Lung (tissue), 11 donors: ENCODE measurements at regions not wholly inside any gene's neighbourhood (a gene's known extent, or its start where the extent isn't known, plus 50 kb on each side); places are given as distances from the start of the nearest gene placed in this dataset.

ENCODE experiments used
- ATAC-seq: fragments of 200-7000 bp; cut with Tn5 transposase; one replicate; pipeline ENCODE4 v1.9.1; 2020; ENCODE audit warnings: moderate number of reproducible peaks; ENCODE audit not compliant: insufficient read depth, low FRiP score
- DNase-seq, 3 donors: peaks; one replicate each; pipeline ENCODE4 v3.0.0-alpha.2; 2013 to 2017
- H3K27ac ChIP-seq, 2 donors: one replicate each; pipeline ENCODE4 v1.5.1; 2013; ENCODE audit warnings: mild to moderate bottlenecking in 2 of 2, moderate library complexity in 2 of 2, control low read depth in 1 of 2, inconsistent platforms in 1 of 2, low read depth in 1 of 2, low read length in 1 of 2
- H3K27me3 ChIP-seq, 3 donors: one replicate each; pipeline ENCODE4 v1.5.1; 2013; ENCODE audit warnings: low read length in 2 of 3; ENCODE audit not compliant: control insufficient read depth in 3 of 3, insufficient read depth in 3 of 3
- H3K36me3 ChIP-seq, 4 donors: one replicate each; pipeline ENCODE4 v1.5.1; 2013; ENCODE audit warnings: low read length in 4 of 4, mild to moderate bottlenecking in 1 of 4, moderate library complexity in 1 of 4; ENCODE audit not compliant: control insufficient read depth in 4 of 4, insufficient read depth in 4 of 4
- H3K4me1 ChIP-seq, 5 donors: one replicate each; pipeline ENCODE4 v1.5.1; 2013; ENCODE audit warnings: low read length in 5 of 5, mild to moderate bottlenecking in 2 of 5, moderate library complexity in 1 of 5; ENCODE audit not compliant: control insufficient read depth in 5 of 5, insufficient read depth in 5 of 5
- H3K4me3 ChIP-seq: one replicate; pipeline ENCODE4 v1.5.1; 2013; ENCODE audit warnings: mild to moderate bottlenecking, control low read depth, moderate library complexity
- H3K9ac ChIP-seq, 2 donors: one replicate each; pipeline ENCODE4 v1.5.1; 2013; ENCODE audit warnings: low read length in 2 of 2, control low read depth in 1 of 2; ENCODE audit not compliant: insufficient read depth in 1 of 2
- H3K9me3 ChIP-seq, 4 donors: one replicate each; pipeline ENCODE4 v1.5.1; 2013; ENCODE audit warnings: low read length in 3 of 4, mild to moderate bottlenecking in 1 of 4, moderate library complexity in 1 of 4; ENCODE audit not compliant: control insufficient read depth in 4 of 4, insufficient read depth in 3 of 4
- WGBS, 2 donors: extraction: QIAGEN DNeasy Blood & Tissue Kit; methylation state at CpG; one replicate each; pipeline ENCODE4 v1.1.7; 2013; 5-methylcytosine and 5-hydroxymethylcytosine counted together
- TF ChIP-seq, protein P1 (sequence below): IDR thresholded peaks from 2 replicates; pipeline ENCODE4 v1.5.1; 2012; ENCODE audit warnings: mild to moderate bottlenecking; ENCODE audit errors: control extremely low read depth, extremely low read depth
- donor health status: control.
- donor health status: control.
- donor health status: Bipolar disorder and iron deficiency.
- donor health status: healthy.
- donor health status: DM: yes; HTN: yes; CAD: no.

- H3K27ac ChIP-seq, result no peak overlapping the region
- no peaks in the 10 kb centered on the region for H3K4me1 ChIP-seq
- whole genome bisulfite sequencing, 2 donors, result 82 to 89% methylated on average over 4 of the region's 4 CpGs
- no peaks in the 10 kb centered on the region for H3K36me3 ChIP-seq
- H3K9me3 ChIP-seq, result peaks cover 0 to 2% (median 0%) of the 10 kb centered on the region in 4 donors
- ATAC-seq, result no peak
- no peak overlapping the region for H3K9ac ChIP-seq
- TF ChIP-seq, protein P1, sequence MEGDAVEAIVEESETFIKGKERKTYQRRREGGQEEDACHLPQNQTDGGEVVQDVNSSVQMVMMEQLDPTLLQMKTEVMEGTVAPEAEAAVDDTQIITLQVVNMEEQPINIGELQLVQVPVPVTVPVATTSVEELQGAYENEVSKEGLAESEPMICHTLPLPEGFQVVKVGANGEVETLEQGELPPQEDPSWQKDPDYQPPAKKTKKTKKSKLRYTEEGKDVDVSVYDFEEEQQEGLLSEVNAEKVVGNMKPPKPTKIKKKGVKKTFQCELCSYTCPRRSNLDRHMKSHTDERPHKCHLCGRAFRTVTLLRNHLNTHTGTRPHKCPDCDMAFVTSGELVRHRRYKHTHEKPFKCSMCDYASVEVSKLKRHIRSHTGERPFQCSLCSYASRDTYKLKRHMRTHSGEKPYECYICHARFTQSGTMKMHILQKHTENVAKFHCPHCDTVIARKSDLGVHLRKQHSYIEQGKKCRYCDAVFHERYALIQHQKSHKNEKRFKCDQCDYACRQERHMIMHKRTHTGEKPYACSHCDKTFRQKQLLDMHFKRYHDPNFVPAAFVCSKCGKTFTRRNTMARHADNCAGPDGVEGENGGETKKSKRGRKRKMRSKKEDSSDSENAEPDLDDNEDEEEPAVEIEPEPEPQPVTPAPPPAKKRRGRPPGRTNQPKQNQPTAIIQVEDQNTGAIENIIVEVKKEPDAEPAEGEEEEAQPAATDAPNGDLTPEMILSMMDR, result no peak
- peak; percentile 39 to 69 (median 53) for DNase-seq
- no peak overlapping the region for H3K4me3 ChIP-seq
- no peaks in the 10 kb centered on the region for H3K27me3 ChIP-seq
Observed at GRCh38 chr5:166845044-166845443, 1446.4 kb upstream of the WWC1 start.

DNA sequence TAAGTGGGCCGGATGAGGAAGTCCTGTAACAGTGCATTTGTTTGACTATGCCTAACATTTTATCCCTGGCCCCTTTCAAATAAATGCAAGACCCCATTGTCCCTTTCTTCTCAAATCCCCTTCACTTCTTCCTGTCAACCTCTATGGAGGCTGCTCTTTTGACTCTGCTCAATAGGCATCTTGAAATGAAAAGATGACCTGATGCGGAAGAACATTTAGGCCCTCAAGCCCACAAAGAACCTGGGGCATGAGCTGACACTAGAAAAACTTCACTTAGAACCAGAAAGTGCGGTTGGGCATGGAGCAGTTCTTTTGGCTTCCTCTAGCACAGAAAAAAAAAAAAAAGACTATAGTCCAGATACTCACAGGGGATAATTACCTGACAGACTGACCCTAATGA is 1434.7 kb upstream of the WWC1 start:
- H3K36me3 ChIP-seq, result no peaks in the 10 kb centered on the region
- ATAC-seq (no peak), DNase-seq (no peak)
- no peak overlapping the region for H3K27ac ChIP-seq
- 89 to 92% methylated on average over 3 of the region's 3 CpGs for WGBS, 2 donors
- H3K4me1 ChIP-seq, result no peaks in the 10 kb centered on the region
- H3K9me3 ChIP-seq, result no peaks in the 10 kb centered on the region
- H3K4me3 ChIP-seq, result no peak overlapping the region
- no peak overlapping the region for H3K9ac ChIP-seq
- TF ChIP-seq, protein P1, result no peak
- H3K27me3 ChIP-seq, result no peaks in the 10 kb centered on the region

DNA sequence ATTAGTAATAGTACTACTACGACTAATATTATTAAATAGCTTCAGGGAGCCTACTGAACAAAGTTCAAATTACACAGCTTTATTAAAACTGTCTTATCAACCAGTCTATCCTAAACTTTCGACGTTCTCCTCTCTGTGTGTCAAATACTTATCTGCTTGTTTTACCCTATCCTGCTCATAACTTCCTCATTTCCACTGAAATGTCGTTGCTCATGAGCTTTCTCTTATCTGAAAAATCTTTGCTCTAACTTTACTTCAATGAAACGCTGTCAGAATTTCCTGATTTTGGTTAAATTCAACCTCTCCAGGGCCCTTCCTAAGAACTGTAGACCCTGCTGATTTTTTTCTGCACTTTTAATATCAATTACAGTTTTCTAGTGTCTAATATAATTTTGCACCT is 1431.0 kb upstream of the WWC1 start:
- H3K9ac ChIP-seq, result no peak overlapping the region
- no peaks in the 10 kb centered on the region for H3K4me1 ChIP-seq
- TF ChIP-seq, protein P1, result no peak
- no peak overlapping the region for H3K4me3 ChIP-seq
- 22 to 37% methylated on average over 5 of the region's 5 CpGs for WGBS, 2 donors
- no peaks in the 10 kb centered on the region for H3K27me3 ChIP-seq
- DNase-seq (no peak), ATAC-seq (no peak)
- no peaks in the 10 kb centered on the region for H3K36me3 ChIP-seq
- H3K27ac ChIP-seq, result no peak overlapping the region
- H3K9me3 ChIP-seq, result no peaks in the 10 kb centered on the region

DNA sequence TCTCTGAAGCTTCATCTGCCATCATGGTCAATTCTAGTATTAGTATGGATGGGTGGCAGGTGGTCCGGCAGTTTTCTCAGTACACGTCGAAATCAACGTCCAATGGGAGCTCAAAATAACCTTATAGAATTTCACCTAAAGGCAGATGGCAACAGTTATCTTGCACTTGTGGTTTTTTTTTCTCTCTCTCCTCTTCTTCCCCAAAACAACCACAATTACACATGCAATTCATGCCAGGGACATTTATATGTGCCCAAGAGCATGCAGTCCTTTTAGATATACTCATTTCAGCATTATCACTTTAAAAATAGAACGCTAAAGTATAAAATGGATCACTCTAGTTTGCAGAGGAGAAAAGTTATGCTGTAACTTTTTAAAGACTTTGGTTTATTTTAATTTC is 1428.9 kb upstream of the WWC1 start:
- no peak overlapping the region for H3K4me3 ChIP-seq
- TF ChIP-seq, protein P1, result no peak
- H3K27ac ChIP-seq, result no peak overlapping the region
- no peak overlapping the region for H3K9ac ChIP-seq
- no peak for ATAC-seq
- 71 to 83% methylated on average over 5 of the region's 5 CpGs for WGBS, 2 donors
- no peak for DNase-seq
- no peaks in the 10 kb centered on the region for H3K27me3 ChIP-seq
- no peaks in the 10 kb centered on the region for H3K4me1 ChIP-seq
- H3K9me3 ChIP-seq, result no peaks in the 10 kb centered on the region
- H3K36me3 ChIP-seq, result no peaks in the 10 kb centered on the region
